MG63 (cell line): ENCODE measurements at regions not wholly inside any gene's neighbourhood (a gene's known extent, or its start where the extent isn't known, plus 50 kb on each side); places are given as distances from the start of the nearest gene placed in this dataset.

Experiments
- DNase-seq: peaks from one replicate; pipeline ENCODE4 v3.0.0-alpha.2; 2020
- H3K27me3 ChIP-seq: fragments of 250-450 bp; sonication (Bioruptor Pico); 2 replicates; pipeline ENCODE4 v1.5.1; 2020; ENCODE audit warnings: mild to moderate bottlenecking, moderate library complexity
- H3K36me3 ChIP-seq: fragments of 250-450 bp; sonication (Bioruptor Pico); 2 replicates; pipeline ENCODE4 v1.5.1; 2020; ENCODE audit warnings: mild to moderate bottlenecking, moderate library complexity
- H3K4me3 ChIP-seq: fragments of 250-450 bp; sonication (Bioruptor Pico); 2 replicates; pipeline ENCODE4 v1.5.1; 2020; ENCODE audit warnings: mild to moderate bottlenecking, moderate library complexity
- H3K9me3 ChIP-seq: fragments of 250-450 bp; sonication (Bioruptor Pico); 2 replicates; pipeline ENCODE4 v1.5.1; 2020; ENCODE audit warnings: mild to moderate bottlenecking, moderate library complexity

DNA sequence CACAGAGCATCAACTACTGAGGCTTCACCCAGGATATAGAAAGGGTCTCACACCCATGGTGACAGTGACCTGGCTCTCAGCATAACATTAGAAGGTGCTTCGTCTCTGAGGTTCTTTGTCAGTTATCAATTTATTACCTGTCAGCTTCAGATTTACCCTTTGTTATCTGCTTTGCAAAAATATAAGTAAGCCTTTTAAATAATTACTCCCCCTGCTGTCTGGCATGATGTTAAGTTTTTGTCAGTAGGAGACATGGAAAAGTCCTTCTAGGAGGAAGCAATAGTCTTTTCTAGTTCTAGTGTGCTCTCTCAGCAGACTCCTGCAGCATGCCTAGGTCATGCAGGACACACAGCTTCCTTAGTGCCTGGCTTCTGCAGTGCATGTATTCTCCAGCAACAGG, 149.9 kb downstream of the RDH14 start:
- H3K36me3 ChIP-seq: no peaks in the 10 kb centered on the region
- H3K9me3 ChIP-seq: no peaks in the 10 kb centered on the region
- no peak for DNase-seq
- H3K4me3 ChIP-seq: no peak overlapping the region
- no peaks in the 10 kb centered on the region for H3K27me3 ChIP-seq

DNA sequence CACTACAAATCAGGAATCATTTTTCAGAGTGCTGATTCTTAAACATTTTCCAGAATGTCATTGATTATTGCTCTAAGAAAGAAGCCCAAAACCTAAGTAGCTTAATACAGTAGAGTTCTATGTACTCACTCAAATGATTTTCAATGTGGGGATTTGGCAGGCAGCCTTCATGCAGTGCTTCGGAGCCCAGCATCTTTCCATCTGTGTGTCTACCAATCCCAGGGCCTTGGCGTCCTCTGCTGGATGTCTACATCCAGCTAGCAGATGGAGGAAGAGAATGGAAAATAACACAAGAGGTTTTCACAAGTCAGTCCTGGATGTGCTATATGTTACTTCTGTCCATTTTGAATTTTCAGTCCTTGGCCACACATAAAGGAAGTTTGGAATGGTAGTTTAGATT, 151.8 kb downstream of the RDH14 start:
- H3K4me3 ChIP-seq: no peak overlapping the region

GRCh38 chr2:18406219-18406618, 154.2 kb downstream of the RDH14 start:
- H3K4me3 ChIP-seq: no peak overlapping the region
- no peaks in the 10 kb centered on the region for H3K27me3 ChIP-seq

More for the DNA sequence above, 151.8 kb downstream of the RDH14 start:
- no peak for DNase-seq
- Histone ChIP-seq H3K9me3 (no peaks in the 10 kb centered on the region), H3K27me3 (no peaks in the 10 kb centered on the region), H3K36me3 (no peaks in the 10 kb centered on the region)

DNA sequence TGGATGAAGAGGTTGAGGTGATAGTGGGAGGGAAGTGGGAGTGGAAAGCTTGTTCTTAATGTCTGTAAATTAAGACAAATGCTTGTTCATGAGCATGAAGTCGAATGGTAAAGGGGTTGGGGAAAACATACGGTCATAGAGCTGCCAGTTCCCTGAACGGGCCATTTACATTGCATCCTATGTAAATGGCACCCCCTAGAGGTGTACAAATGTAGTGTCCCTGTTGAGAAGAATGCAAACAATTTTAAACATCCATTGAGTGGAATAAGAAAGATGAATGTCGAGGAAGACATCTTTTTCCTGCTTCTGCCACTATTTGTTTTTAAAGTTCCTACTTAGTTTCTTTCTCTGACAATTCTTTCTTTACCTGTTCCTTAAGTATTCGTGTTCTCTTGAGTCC, 155.7 kb downstream of the RDH14 start:
- no peak for DNase-seq
- Histone ChIP-seq H3K4me3 (no peak overlapping the region), H3K36me3 (no peaks in the 10 kb centered on the region)

More at GRCh38 chr2:18406219-18406618, 154.2 kb downstream of the RDH14 start:
- Histone ChIP-seq H3K9me3 (no peaks in the 10 kb centered on the region), H3K36me3 (no peaks in the 10 kb centered on the region)
- no peak for DNase-seq

DNA sequence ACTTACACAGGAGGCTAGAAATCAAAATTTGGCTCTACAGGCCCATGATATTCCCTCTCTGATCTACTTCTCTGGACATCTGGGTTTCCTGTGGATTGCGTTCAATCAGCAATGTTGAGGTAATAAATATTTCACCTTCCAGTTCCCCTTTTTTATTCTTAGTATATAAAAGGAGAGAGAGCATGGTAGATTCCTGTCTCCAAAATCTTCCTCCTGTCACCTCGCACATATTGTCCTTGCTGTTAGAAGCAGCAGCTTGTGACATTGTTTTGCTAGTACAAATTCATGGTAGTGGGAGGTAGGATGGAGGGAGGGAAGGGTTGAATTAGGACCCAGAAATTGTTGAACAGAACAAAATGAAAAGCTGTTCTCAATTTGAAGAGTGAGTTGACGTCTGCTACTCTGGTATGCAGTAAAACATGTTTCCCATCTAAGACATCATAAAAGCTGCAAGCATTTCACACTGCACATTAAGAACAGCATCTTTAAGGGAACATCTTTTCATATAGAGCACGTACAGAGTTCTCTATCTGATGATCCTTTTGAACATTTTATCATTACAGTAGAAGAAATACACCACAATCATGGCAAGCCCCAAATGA, 156.4 kb downstream of the RDH14 start:
- Histone ChIP-seq H3K9me3 (no peaks in the 10 kb centered on the region), H3K4me3 (no peak overlapping the region), H3K36me3 (no peaks in the 10 kb centered on the region), H3K27me3 (no peaks in the 10 kb centered on the region)
- no peak for DNase-seq

More for the DNA sequence above, 155.7 kb downstream of the RDH14 start:
- H3K9me3 ChIP-seq: no peaks in the 10 kb centered on the region
- no peaks in the 10 kb centered on the region for H3K27me3 ChIP-seq

DNA sequence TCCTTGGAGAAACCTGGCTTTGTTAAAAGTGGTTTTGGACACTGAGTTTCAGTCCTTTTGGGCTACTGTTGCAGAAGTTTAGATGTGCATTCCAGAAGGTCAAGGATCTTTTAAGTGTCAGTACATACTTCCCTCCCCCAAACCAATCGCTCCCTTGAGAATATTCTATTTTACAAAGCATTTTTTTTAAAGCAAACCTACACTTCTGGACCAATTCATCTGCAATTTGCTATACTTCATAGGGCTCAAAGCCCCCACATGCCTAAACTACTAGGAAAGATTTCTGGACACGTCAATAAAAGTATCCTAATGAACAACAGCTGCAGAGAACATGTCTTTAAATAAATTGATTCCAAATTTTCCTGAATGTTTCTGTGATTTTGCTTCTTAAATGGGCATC, 157.6 kb downstream of the RDH14 start:
- Histone ChIP-seq H3K36me3 (no peaks in the 10 kb centered on the region), H3K9me3 (no peaks in the 10 kb centered on the region), H3K27me3 (no peaks in the 10 kb centered on the region), H3K4me3 (no peak overlapping the region)
- DNase-seq: no peak

GRCh38 chr2:18401471-18401870, 159.0 kb downstream of the RDH14 start:
- H3K36me3 ChIP-seq: no peaks in the 10 kb centered on the region
- DNase-seq: no peak
- H3K27me3 ChIP-seq: no peaks in the 10 kb centered on the region
- H3K4me3 ChIP-seq: no peak overlapping the region
- no peaks in the 10 kb centered on the region for H3K9me3 ChIP-seq

- Histone ChIP-seq H3K27me3 (no peaks in the 10 kb centered on the region), H3K36me3 (no peaks in the 10 kb centered on the region), H3K4me3 (no peak overlapping the region), H3K9me3 (no peaks in the 10 kb centered on the region)
- DNase-seq: no peak
Measured at GRCh38 chr2:18399601-18400000, 160.9 kb downstream of the RDH14 start.

- Histone ChIP-seq H3K27me3 (no peaks in the 10 kb centered on the region), H3K4me3 (no peak overlapping the region), H3K9me3 (no peaks in the 10 kb centered on the region), H3K36me3 (no peaks in the 10 kb centered on the region)
- DNase-seq: no peak
Measured at GRCh38 chr2:18398833-18399232, 161.6 kb downstream of the RDH14 start.

DNA sequence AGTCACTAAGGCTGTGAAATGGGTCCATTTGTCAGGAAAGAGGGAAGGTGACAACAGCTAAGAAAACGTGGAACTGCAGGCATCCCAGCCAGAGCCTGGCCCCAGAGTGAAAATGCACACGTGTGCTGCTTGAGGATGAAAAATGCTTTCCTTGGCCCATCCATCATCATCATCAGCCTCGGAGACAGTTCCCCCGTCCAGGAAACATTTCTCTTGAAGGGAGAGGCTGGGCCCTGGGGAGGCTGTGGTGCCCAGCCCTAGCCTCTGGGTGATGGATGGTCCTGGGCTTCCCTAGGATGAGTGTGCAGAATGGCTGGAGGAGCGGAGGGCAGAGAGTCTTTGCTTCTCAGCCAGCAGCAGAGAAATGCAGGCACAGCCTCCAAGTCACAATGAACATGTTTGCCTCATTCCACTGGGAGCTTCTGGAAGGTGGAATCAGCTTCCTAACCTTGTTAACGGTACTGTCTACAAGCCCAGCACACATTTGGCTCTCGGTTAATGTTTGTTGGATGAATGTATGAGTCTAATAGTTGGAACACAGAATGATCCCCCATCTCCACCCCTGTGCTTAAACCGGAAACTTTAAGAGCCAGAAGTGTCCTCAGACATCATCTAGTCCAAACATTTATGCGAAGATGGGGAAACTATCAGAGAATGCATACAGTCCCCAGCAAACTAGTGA, 164.0 kb downstream of the RDH14 start:
- no peaks in the 10 kb centered on the region for H3K36me3 ChIP-seq
- no peak for DNase-seq
- H3K9me3 ChIP-seq: no peaks in the 10 kb centered on the region
- no peak overlapping the region for H3K4me3 ChIP-seq
- H3K27me3 ChIP-seq: no peaks in the 10 kb centered on the region

- DNase-seq: no peak
- H3K4me3 ChIP-seq: no peak overlapping the region
- H3K36me3 ChIP-seq: no peaks in the 10 kb centered on the region
- H3K27me3 ChIP-seq: no peaks in the 10 kb centered on the region
- H3K9me3 ChIP-seq: no peaks in the 10 kb centered on the region
Measured at GRCh38 chr2:18395555-18395954, 164.9 kb downstream of the RDH14 start.

DNA sequence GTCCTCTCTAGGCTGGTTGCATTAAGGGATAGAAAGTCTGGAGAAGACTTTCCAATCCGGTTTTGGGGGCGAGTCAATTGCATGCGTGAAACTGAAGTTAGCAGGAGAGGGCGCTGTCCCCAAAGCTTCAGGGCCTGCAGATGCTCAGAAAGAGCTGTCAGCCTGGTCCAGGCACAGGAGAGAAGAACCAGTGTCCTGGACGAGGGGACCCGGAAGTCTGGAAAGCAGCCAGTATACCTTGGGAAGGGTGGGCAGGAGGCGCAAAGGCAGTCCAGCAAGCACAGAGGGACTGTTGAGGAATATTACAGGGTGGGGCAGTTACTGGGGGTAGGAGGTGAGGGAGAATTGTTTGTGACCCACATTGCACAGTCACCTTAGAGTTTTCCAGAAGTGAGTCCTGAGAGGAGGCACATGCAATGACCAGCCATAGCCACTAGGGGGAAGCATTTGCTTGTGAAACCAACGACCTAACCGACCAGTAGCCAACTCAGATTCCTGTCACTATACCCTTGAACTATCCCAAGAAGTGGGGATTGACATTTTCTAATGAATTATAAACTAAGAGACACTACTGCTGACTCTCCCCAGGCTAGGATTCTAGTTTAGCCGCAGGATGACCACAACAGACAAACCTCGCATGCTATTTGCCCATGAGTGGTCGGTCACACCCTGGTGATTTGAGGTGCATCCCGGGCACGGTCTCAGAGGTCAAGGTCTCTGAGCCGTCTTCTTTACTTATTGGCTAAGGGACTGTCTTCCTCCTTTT, 172.8 kb downstream of the RDH14 start:
- peak; percentile 43 for DNase-seq
- Histone ChIP-seq H3K27me3 (no peaks in the 10 kb centered on the region), H3K4me3 (no peak overlapping the region), H3K9me3 (no peaks in the 10 kb centered on the region), H3K36me3 (no peaks in the 10 kb centered on the region)

DNA sequence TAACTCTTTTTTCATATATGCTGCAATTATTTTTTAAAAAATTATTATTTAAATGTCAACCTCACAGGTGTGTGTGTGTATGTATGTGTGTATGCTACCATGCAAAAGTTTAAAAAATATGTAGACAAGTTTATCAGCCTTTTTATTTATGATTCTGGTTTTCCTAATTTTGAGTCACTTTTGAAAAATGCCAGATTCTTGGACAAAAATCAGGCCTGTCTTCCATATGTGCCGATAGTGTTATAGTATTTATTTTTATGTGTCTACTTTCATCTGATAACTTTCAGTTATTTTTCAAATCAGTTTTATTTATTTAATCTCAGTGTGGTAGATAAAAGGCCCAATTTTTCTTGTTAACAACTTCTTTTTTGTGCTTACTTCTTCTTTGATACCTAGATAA, 176.2 kb downstream of the RDH14 start:
- H3K9me3 ChIP-seq: no peaks in the 10 kb centered on the region
- no peaks in the 10 kb centered on the region for H3K27me3 ChIP-seq
- H3K4me3 ChIP-seq: no peak overlapping the region
- H3K36me3 ChIP-seq: no peaks in the 10 kb centered on the region
- DNase-seq: no peak

- no peak for DNase-seq
- H3K4me3 ChIP-seq: no peak overlapping the region
- H3K9me3 ChIP-seq: no peaks in the 10 kb centered on the region
- no peaks in the 10 kb centered on the region for H3K36me3 ChIP-seq
- H3K27me3 ChIP-seq: no peaks in the 10 kb centered on the region
Measured at GRCh38 chr2:18381386-18381785, 179.1 kb downstream of the RDH14 start.

DNA sequence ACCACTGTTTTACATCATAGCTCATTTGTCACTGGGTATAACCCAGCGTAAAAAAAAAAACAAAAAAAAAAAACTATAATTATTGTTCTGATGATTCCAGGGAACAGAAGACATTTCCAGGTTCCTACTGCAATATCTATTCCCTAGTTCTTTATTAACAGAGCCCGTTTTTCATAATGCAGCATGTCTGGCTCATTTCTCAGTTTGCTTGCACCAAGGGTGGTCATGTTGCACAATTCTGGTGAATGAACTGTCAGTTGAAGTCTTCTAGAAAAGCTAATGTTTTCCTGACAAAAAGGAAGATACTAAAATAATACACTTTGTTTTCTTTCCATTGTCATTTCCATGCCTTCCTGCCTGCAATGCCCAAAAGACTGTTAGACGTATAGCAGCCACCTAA, 180.1 kb downstream of the RDH14 start:
- Histone ChIP-seq H3K27me3 (no peaks in the 10 kb centered on the region), H3K36me3 (no peaks in the 10 kb centered on the region), H3K4me3 (no peak overlapping the region), H3K9me3 (no peaks in the 10 kb centered on the region)
- no peak for DNase-seq

- Histone ChIP-seq H3K36me3 (no peaks in the 10 kb centered on the region), H3K9me3 (no peaks in the 10 kb centered on the region), H3K4me3 (no peak overlapping the region), H3K27me3 (no peaks in the 10 kb centered on the region)
- no peak for DNase-seq
Measured at GRCh38 chr2:18379870-18380269, 180.6 kb downstream of the RDH14 start.

DNA sequence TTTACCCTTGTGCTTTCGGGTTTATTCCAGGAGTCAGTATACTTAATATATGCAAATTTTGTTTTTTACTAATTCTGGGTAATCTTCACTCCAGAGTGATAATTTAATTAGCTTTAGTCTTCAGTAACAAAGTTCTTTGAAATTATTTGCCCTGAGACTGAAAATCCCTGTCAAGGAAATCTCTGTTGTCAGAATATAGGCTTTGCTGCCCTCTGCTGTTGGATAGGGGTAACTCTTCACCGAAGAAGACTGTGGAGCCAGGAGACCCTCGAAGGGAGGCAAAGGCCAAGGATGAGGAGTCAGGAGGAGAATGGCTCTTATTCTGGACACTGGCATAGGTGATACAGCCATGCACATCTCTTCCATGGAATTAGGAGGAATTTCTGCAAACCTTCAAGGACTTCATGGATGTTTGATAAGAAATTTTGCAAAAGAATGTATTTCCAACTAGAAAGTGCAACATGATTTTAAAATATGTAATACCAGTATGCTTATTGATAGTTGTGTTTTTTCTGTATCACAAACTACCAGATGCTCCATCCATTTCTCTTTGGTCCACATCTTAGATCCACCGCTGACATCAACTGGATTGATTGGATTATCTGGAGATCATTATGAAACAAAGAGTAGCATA, 182.3 kb downstream of the RDH14 start:
- no peaks in the 10 kb centered on the region for H3K36me3 ChIP-seq
- no peaks in the 10 kb centered on the region for H3K27me3 ChIP-seq
- H3K9me3 ChIP-seq: no peaks in the 10 kb centered on the region
- DNase-seq: peak; percentile 9
- H3K4me3 ChIP-seq: no peak overlapping the region
